DND-41 (cell line): ENCODE measurements at regions not wholly inside any gene's neighbourhood (a gene's known extent, or its start where the extent isn't known, plus 50 kb on each side); places are given as distances from the start of the nearest gene placed in this dataset.

ENCODE experiments used
- CTCF ChIP-seq: IDR thresholded peaks from 2 replicates; pipeline ENCODE4 v1.5.1; 2012; ENCODE audit warnings: borderline replicate concordance, low read length, moderate library complexity, mild to moderate bottlenecking; ENCODE audit not compliant: poor library complexity, severe bottlenecking; ENCODE audit errors: extremely low read depth
- EZH2 ChIP-seq: IDR thresholded peaks from 3 replicates; pipeline ENCODE4 v1.6.1; 2012; ENCODE audit warnings: borderline replicate concordance, low read depth, mild to moderate bottlenecking, moderate library complexity, low read length, inconsistent platforms; ENCODE audit not compliant: severe bottlenecking

- TF ChIP-seq CTCF (no peak), EZH2 (no peak)
Measured at GRCh38 chr10:78774614-78774998, 294.2 kb upstream of the ZMIZ1 start.
